ENCODE measurements at regions not wholly inside any gene's neighbourhood (a gene's known extent, or its start where the extent isn't known, plus 50 kb on each side); places are given as distances from the start of the nearest gene placed in this dataset.

GRCh38 chr5:2381861-2382260 is 369.6 kb downstream of the IRX2 start:
- no peak overlapping the region for H2BK12ac ChIP-seq (ENCODE audit: low read depth, low read length)
- FAIRE-seq (no peak), DNase-seq (ENCODE audit: low read depth in 1 of 2, low spot score in 2 of 2) (no peak)
- H3K14ac ChIP-seq (ENCODE audit: insufficient read length) = no peak overlapping the region
- no peaks in the 10 kb centered on the region for H4K20me1 ChIP-seq (replicated peaks in 1 of 2; ENCODE audit: control insufficient read depth in 1 of 2, insufficient read depth in 2 of 2, low read length in 2 of 2)
- H3K23ac ChIP-seq (ENCODE audit: insufficient read length) = no peak overlapping the region
- H3K27me3 ChIP-seq (replicated peaks in 1 of 4; ENCODE audit: control insufficient read depth in 3 of 4, extremely low read depth in 1 of 4, insufficient read depth in 3 of 4, low read length in 3 of 4) = no peaks in the 10 kb centered on the region; a peak in 1 of 7 replicates
- no peak overlapping the region for H3K4me2 ChIP-seq (ENCODE audit: insufficient read depth in 1 of 2, low read depth in 2 of 2, low read length in 2 of 2)
- H3K36me3 ChIP-seq (ENCODE audit: control insufficient read depth in 2 of 4, insufficient read depth in 4 of 4, low read length in 3 of 4) = no peaks in the 10 kb centered on the region
- no peak overlapping the region for H2BK5ac ChIP-seq (ENCODE audit: low read depth, low read length)
- no peaks in the 10 kb centered on the region for H3K9me3 ChIP-seq (ENCODE audit: insufficient read depth in 2 of 2, low read depth in 1 of 2, low read length in 1 of 2)
- H3K79me2 ChIP-seq (ENCODE audit: control insufficient read depth in 1 of 2, insufficient read depth in 2 of 2, low read length in 2 of 2) = no peaks in the 10 kb centered on the region
- H2AFZ ChIP-seq (ENCODE audit: low read length) = no peak overlapping the region
- no peak overlapping the region for H3K18ac ChIP-seq (ENCODE audit: extremely low read depth, low read length)
- no peak overlapping the region for H4K5ac ChIP-seq (ENCODE audit: insufficient read length, low read depth, low read length)
- ChIA-PET CTCF (ENCODE audit: partially characterized antibody) (no interaction called here), POLR2A (ENCODE audit: partially characterized antibody) (no interaction called here)
- no peak overlapping the region for H3K4me3 ChIP-seq (ENCODE audit: extremely low read depth in 1 of 4, insufficient read depth in 2 of 4, low read depth in 3 of 4, low read length in 4 of 4)
- no peaks in the 10 kb centered on the region for H3K4me1 ChIP-seq (replicated peaks in 1 of 4; ENCODE audit: control insufficient read depth in 3 of 4, insufficient read depth in 4 of 4, low read length in 3 of 4)
- no peak overlapping the region for H4K91ac ChIP-seq (replicated peaks; ENCODE audit: insufficient read length, low read length)
- no peak overlapping the region for H2BK20ac ChIP-seq (ENCODE audit: low read length)
- H3K27ac ChIP-seq (ENCODE audit: low read depth, low read length) = no peak overlapping the region
- no peak overlapping the region for H3K56ac ChIP-seq (replicated peaks; ENCODE audit: insufficient read length, low read depth, low read length)
- H2BK120ac ChIP-seq (replicated peaks; ENCODE audit: low read depth, low read length) = no peak overlapping the region
- H2AK5ac ChIP-seq (ENCODE audit: low read depth, low read length) = no peak overlapping the region
- no peak overlapping the region for H3K4ac ChIP-seq (replicated peaks; ENCODE audit: insufficient read length, low read depth, low read length)
- H2BK15ac ChIP-seq (ENCODE audit: low read length) = no peak overlapping the region
- no peak overlapping the region for H4K8ac ChIP-seq (ENCODE audit: extremely low read depth, insufficient read depth, low read length)
- 96% methylated on average over 5 of the region's 5 CpGs; no CpG with 5 or more reads in 1 of the 2 experiments for WGBS, 2 experiments (ENCODE audit: extremely low coverage in 1 of 2, insufficient coverage in 1 of 2, insufficient read length in 1 of 2, insufficient replicate concordance in 2 of 2, low coverage in 1 of 2, low lambda C conversion rate in 2 of 2, missing lambda C conversion rate in 1 of 2)
- no peaks in the 10 kb centered on the region for H3K79me1 ChIP-seq (ENCODE audit: low read depth, low read length)
- H3K9ac ChIP-seq (replicated peaks in 1 of 4; ENCODE audit: extremely low read depth in 1 of 4, low read depth in 3 of 4, low read length in 3 of 4) = no peak overlapping the region
- no peaks in the 10 kb centered on the region for H3K23me2 ChIP-seq (ENCODE audit: low read depth, low read length)
- TF ChIP-seq, protein P1, sequence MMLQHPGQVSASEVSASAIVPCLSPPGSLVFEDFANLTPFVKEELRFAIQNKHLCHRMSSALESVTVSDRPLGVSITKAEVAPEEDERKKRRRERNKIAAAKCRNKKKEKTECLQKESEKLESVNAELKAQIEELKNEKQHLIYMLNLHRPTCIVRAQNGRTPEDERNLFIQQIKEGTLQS (IDR thresholded peaks at IDR 0.05; ENCODE audit: insufficient read depth, low read depth, low read length) = no peak
- no peak for TF ChIP-seq BACH1 (IDR thresholded peaks at IDR 0.05; ENCODE audit: low read length)
- no peak for TF ChIP-seq BCL11A (IDR thresholded peaks at IDR 0.05; ENCODE audit: low read depth in 2 of 2, low read length in 2 of 2)
- no peak for TF ChIP-seq CBX8 (IDR thresholded peaks at IDR 0.05; ENCODE audit: borderline replicate concordance, low read depth, low read length)
- TF ChIP-seq MAFK (IDR thresholded peaks at IDR 0.05; ENCODE audit: low read depth, low read length) = no peak
- no peak for TF ChIP-seq SIRT6 (IDR thresholded peaks at IDR 0.05; ENCODE audit: low read length)
- no peak for TF ChIP-seq BRCA1 (IDR thresholded peaks at IDR 0.05; ENCODE audit: low read depth, low read length)
- no peak for TF ChIP-seq GABPA (IDR thresholded peaks at IDR 0.05; ENCODE audit: borderline replicate concordance, insufficient read depth, low read length)
- no peak for TF ChIP-seq SIN3A (conservative IDR thresholded peaks at IDR 0.05 in 1 of 2, IDR thresholded peaks at IDR 0.05 in 1 of 2; ENCODE audit: low read depth in 1 of 2, low read length in 2 of 2)
- no peak for TF ChIP-seq TEAD4 (IDR thresholded peaks at IDR 0.05; ENCODE audit: low read depth, low read length)
- TF ChIP-seq KDM5A (IDR thresholded peaks at IDR 0.05; ENCODE audit: low read length) = no peak
- no peak for TF ChIP-seq POLR2AphosphoS5 (IDR thresholded peaks at IDR 0.05; ENCODE audit: low read depth, low read length)

Measured in H1 (cell line).